Neural cell (in vitro differentiated cells): ENCODE measurements at regions not wholly inside any gene's neighbourhood (a gene's known extent, or its start where the extent isn't known, plus 50 kb on each side); places are given as distances from the start of the nearest gene placed in this dataset.

Source experiments
- H2AFZ ChIP-seq: fragments of 200-600, 300-800 bp; sonication (generic), shearing (Covaris generic); 2 replicates; pipeline ENCODE4 v1.6.0; 2014; ENCODE audit warnings: low read depth, mild to moderate bottlenecking, antibody characterized with exemption, low read length, moderate library complexity
- H3F3A ChIP-seq: fragments of 200-600 bp; shearing (Covaris generic); 2 replicates; pipeline ENCODE4 v1.6.1; 2016; ENCODE audit warnings: mild to moderate bottlenecking, moderate library complexity, mixed read lengths, antibody characterized with exemption, low read length; ENCODE audit not compliant: insufficient read depth, poor library complexity, severe bottlenecking
- H3K27ac ChIP-seq: fragments of 200-600, 300-800 bp; sonication (generic), shearing (Covaris generic); 2 replicates; pipeline ENCODE4 v1.5.1; 2014; ENCODE audit warnings: mild to moderate bottlenecking, low read length, moderate library complexity
- H3K27me3 ChIP-seq: fragments of 300-800, 200-600 bp; sonication (generic), shearing (Covaris generic); 2 replicates; pipeline ENCODE4 v1.6.0; 2014; ENCODE audit warnings: mild to moderate bottlenecking, low read depth, low read length, moderate library complexity; ENCODE audit not compliant: insufficient read depth
- H3K36me3 ChIP-seq: fragments of 300-800, 200-600 bp; sonication (generic), shearing (Covaris generic); 2 replicates; pipeline ENCODE4 v1.5.1; 2014; ENCODE audit warnings: mild to moderate bottlenecking, antibody characterized with exemption, low read length, moderate library complexity; ENCODE audit not compliant: insufficient read depth
- H3K4me2 ChIP-seq: fragments of 300-800, 200-600 bp; sonication (generic), shearing (Covaris generic); 2 replicates; pipeline ENCODE4 v1.6.0; 2014; ENCODE audit warnings: mild to moderate bottlenecking, low read length
- H3K4me3 ChIP-seq: fragments of 300-800, 200-600 bp; sonication (generic), shearing (Covaris generic); 2 replicates; pipeline ENCODE4 v1.5.1; 2014; ENCODE audit warnings: mild to moderate bottlenecking, low read length, moderate library complexity
- H3K79me2 ChIP-seq: fragments of 200-600 bp; shearing (Covaris generic); replicated peaks from 2 replicates; pipeline ENCODE4 v1.6.0; 2014; ENCODE audit warnings: mild to moderate bottlenecking, low read length, moderate library complexity; ENCODE audit not compliant: insufficient read depth
- H3K9ac ChIP-seq: fragments of 300-800, 200-600 bp; sonication (generic), shearing (Covaris generic); 2 replicates; pipeline ENCODE4 v1.6.1; 2016; ENCODE audit warnings: mild to moderate bottlenecking, low read length, mixed read lengths
- H3K9me2 ChIP-seq: fragments of 200-600 bp; shearing (Covaris generic); 2 replicates; pipeline ENCODE4 v1.6.1; 2016; ENCODE audit warnings: mild to moderate bottlenecking, low read length, mixed read lengths; ENCODE audit not compliant: insufficient read depth
- H3K9me3 ChIP-seq: fragments of 200-600, 300-800 bp; sonication (generic), shearing (Covaris generic); 2 replicates; pipeline ENCODE4 v1.6.1; 2016; ENCODE audit warnings: mild to moderate bottlenecking, mixed run types, low read length, moderate library complexity, mixed read lengths
- H4K20me1 ChIP-seq: fragments of 200-600 bp; shearing (Covaris generic); 2 replicates; pipeline ENCODE4 v1.6.1; 2016; ENCODE audit warnings: mild to moderate bottlenecking, mixed run types; ENCODE audit not compliant: insufficient read depth
- EP300 ChIP-seq: fragments of 450-650 bp; conservative IDR thresholded peaks from 2 replicates; pipeline ENCODE4 v1.6.1; 2014; ENCODE audit warnings: antibody characterized with exemption, mild to moderate bottlenecking, moderate library complexity; ENCODE audit not compliant: poor library complexity, severe bottlenecking
- EZH2 ChIP-seq: fragments of 200-600, 300-800 bp; shearing (Covaris generic), sonication (generic); IDR thresholded peaks from 2 replicates; pipeline ENCODE4 v1.6.1; 2014; ENCODE audit warnings: antibody characterized with exemption, low read length, borderline replicate concordance, mild to moderate bottlenecking; ENCODE audit not compliant: insufficient read depth, poor library complexity, severe bottlenecking
- MXI1 ChIP-seq: fragments of 450-650 bp; conservative IDR thresholded peaks from 2 replicates; pipeline ENCODE4 v1.6.1; 2014; ENCODE audit warnings: antibody characterized with exemption, mild to moderate bottlenecking; ENCODE audit not compliant: poor library complexity, severe bottlenecking
- POLR2AphosphoS5 ChIP-seq: IDR thresholded peaks from 2 replicates; pipeline ENCODE4 v1.6.1; 2012
- RAD21 ChIP-seq: fragments of 450-650 bp; conservative IDR thresholded peaks from 2 replicates; pipeline ENCODE4 v1.6.1; 2014; ENCODE audit warnings: antibody characterized with exemption, mild to moderate bottlenecking, moderate library complexity
- SMC3 ChIP-seq: fragments of 450-650 bp; conservative IDR thresholded peaks from 2 replicates; pipeline ENCODE4 v1.6.1; 2014; ENCODE audit warnings: antibody characterized with exemption, mild to moderate bottlenecking, moderate library complexity; ENCODE audit not compliant: poor library complexity
- TAF1 ChIP-seq: IDR thresholded peaks from 2 replicates; pipeline ENCODE4 v1.6.1; 2012; ENCODE audit warnings: low read depth
- TF ChIP-seq, protein P1 (sequence below): IDR thresholded peaks from 2 replicates; pipeline ENCODE4 v1.6.1; 2012; ENCODE audit warnings: borderline replicate concordance
- TF ChIP-seq, protein P2 (sequence below): fragments of 450-650 bp; IDR thresholded peaks from 2 replicates; pipeline ENCODE4 v1.5.1; 2014; ENCODE audit warnings: antibody characterized with exemption, mild to moderate bottlenecking, moderate library complexity; ENCODE audit not compliant: poor library complexity, severe bottlenecking

DNA sequence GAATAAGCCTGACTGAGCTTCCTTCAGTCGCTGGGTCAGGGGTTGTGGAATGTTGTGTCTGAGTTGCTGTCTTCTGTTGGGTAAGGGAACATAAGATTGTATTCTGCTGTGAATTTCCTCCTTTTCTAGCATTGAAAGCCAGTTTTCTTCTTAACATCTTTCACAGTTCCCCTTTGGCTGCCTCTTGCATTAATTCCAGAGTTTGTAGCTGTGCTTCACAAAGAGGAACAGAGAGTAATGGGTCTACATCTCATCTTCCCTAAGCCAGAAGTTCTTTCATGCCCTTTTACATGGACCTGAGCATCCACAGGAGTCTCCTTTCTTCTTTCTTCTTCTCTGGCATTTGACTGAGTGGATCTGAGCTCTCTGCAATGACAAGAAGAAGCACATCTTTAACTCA is 686.8 kb downstream of the KCTD16 start:
- Histone ChIP-seq H3K9me3 (no peaks in the 10 kb centered on the region), H3K4me2 (no peak overlapping the region), H3K4me3 (no peak overlapping the region), H3K27ac (no peak overlapping the region), H4K20me1 (no peaks in the 10 kb centered on the region), H3F3A (no peaks in the 10 kb centered on the region), H3K9ac (no peak overlapping the region), H3K79me2 (no peaks in the 10 kb centered on the region), H3K27me3 (no peaks in the 10 kb centered on the region), H3K9me2 (no peaks in the 10 kb centered on the region), H3K36me3 (no peaks in the 10 kb centered on the region), H2AFZ (no peak overlapping the region)
- TF ChIP-seq RAD21 = no peak

DNA sequence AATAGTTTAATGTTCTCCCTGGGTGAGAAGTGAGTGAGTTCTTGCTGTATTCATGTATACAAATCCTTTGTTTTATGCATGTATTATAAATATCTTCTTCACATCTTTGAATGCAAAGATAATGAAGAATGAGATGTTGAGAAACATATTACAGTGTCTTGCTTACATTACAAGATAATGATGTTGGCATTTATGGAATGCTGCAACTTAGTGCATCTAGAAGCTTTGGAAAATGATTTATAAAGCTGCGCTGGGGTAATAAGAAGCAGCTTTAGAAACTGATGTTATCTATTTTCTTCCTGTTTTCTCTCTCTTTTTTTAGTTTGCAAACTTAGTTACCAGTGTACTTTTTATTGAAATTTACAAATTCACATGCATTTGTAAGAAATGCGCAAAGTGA is 673.4 kb downstream of the KCTD16 start:
- Histone ChIP-seq H3K9ac (no peak overlapping the region), H2AFZ (no peak overlapping the region), H3F3A (no peaks in the 10 kb centered on the region), H3K4me3 (no peak overlapping the region), H3K36me3 (no peaks in the 10 kb centered on the region), H4K20me1 (no peaks in the 10 kb centered on the region), H3K79me2 (no peaks in the 10 kb centered on the region), H3K4me2 (no peak overlapping the region), H3K27me3 (no peaks in the 10 kb centered on the region), H3K9me3 (no peaks in the 10 kb centered on the region), H3K9me2 (no peaks in the 10 kb centered on the region), H3K27ac (no peak overlapping the region)
- TF ChIP-seq, protein P1, sequence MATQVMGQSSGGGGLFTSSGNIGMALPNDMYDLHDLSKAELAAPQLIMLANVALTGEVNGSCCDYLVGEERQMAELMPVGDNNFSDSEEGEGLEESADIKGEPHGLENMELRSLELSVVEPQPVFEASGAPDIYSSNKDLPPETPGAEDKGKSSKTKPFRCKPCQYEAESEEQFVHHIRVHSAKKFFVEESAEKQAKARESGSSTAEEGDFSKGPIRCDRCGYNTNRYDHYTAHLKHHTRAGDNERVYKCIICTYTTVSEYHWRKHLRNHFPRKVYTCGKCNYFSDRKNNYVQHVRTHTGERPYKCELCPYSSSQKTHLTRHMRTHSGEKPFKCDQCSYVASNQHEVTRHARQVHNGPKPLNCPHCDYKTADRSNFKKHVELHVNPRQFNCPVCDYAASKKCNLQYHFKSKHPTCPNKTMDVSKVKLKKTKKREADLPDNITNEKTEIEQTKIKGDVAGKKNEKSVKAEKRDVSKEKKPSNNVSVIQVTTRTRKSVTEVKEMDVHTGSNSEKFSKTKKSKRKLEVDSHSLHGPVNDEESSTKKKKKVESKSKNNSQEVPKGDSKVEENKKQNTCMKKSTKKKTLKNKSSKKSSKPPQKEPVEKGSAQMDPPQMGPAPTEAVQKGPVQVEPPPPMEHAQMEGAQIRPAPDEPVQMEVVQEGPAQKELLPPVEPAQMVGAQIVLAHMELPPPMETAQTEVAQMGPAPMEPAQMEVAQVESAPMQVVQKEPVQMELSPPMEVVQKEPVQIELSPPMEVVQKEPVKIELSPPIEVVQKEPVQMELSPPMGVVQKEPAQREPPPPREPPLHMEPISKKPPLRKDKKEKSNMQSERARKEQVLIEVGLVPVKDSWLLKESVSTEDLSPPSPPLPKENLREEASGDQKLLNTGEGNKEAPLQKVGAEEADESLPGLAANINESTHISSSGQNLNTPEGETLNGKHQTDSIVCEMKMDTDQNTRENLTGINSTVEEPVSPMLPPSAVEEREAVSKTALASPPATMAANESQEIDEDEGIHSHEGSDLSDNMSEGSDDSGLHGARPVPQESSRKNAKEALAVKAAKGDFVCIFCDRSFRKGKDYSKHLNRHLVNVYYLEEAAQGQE = no peak
- TF ChIP-seq SMC3 (no peak), POLR2AphosphoS5 (no peak), MXI1 (no peak), RAD21 (no peak), TAF1 (no peak), EP300 (no peak), EZH2 (no peak)
- TF ChIP-seq, protein P2, sequence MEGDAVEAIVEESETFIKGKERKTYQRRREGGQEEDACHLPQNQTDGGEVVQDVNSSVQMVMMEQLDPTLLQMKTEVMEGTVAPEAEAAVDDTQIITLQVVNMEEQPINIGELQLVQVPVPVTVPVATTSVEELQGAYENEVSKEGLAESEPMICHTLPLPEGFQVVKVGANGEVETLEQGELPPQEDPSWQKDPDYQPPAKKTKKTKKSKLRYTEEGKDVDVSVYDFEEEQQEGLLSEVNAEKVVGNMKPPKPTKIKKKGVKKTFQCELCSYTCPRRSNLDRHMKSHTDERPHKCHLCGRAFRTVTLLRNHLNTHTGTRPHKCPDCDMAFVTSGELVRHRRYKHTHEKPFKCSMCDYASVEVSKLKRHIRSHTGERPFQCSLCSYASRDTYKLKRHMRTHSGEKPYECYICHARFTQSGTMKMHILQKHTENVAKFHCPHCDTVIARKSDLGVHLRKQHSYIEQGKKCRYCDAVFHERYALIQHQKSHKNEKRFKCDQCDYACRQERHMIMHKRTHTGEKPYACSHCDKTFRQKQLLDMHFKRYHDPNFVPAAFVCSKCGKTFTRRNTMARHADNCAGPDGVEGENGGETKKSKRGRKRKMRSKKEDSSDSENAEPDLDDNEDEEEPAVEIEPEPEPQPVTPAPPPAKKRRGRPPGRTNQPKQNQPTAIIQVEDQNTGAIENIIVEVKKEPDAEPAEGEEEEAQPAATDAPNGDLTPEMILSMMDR = no peak

DNA sequence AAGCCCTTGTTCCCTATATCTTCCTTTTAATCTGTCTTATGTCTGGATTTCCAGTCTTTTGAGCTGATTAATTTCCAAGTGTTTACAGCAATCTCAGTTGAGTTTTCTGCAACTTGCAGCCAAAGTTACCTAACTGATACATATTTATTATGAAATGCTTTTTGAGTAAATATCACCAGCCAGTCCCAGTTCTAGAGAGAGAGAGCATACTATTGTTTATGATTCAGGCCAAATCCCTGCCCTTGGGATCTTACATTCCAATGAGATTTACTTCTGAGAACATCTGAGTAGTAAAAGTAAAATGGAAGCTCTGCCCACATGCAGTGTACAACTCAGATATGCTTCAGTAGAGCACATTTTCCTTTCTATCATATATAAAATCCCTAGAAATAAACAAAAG is 661.7 kb downstream of the KCTD16 start:
- no peaks in the 10 kb centered on the region for H3K79me2 ChIP-seq
- no peak overlapping the region for H2AFZ ChIP-seq
- H3K27me3 ChIP-seq = no peaks in the 10 kb centered on the region
- TF ChIP-seq, protein P2 = no peak
- no peak for TF ChIP-seq MXI1
- TF ChIP-seq TAF1 = no peak
- TF ChIP-seq, protein P1 = no peak
- TF ChIP-seq SMC3 = no peak
- TF ChIP-seq POLR2AphosphoS5 = no peak
- no peak for TF ChIP-seq EZH2
- no peak for TF ChIP-seq EP300
- TF ChIP-seq RAD21 = no peak
- no peaks in the 10 kb centered on the region for H3K9me2 ChIP-seq
- H3K36me3 ChIP-seq = no peaks in the 10 kb centered on the region
- H4K20me1 ChIP-seq = no peaks in the 10 kb centered on the region
- H3K4me2 ChIP-seq = no peak overlapping the region
- no peak overlapping the region for H3K4me3 ChIP-seq
- no peaks in the 10 kb centered on the region for H3K9me3 ChIP-seq
- no peak overlapping the region for H3K9ac ChIP-seq
- H3F3A ChIP-seq = no peaks in the 10 kb centered on the region
- no peak overlapping the region for H3K27ac ChIP-seq
